Duodenal mucosa (tissue), 2 donors: ENCODE measurements at regions not wholly inside any gene's neighbourhood (a gene's known extent, or its start where the extent isn't known, plus 50 kb on each side); places are given as distances from the start of the nearest gene placed in this dataset.
"Not testable (repeated sequence)": the region's sequence is repeated elsewhere in the genome, so short reads cannot be mapped to it uniquely, and the experiment has no call there.

ENCODE experiments used
- H3K27ac ChIP-seq: one replicate; pipeline ENCODE4 v1.7.0; 2013; ENCODE audit warnings: low read depth, low read length
- H3K27me3 ChIP-seq, 2 donors: one replicate each; pipeline ENCODE4 v1.7.0; 2013; ENCODE audit warnings: low read length in 2 of 2, control low read depth in 1 of 2; ENCODE audit not compliant: insufficient read depth in 2 of 2, control insufficient read depth in 1 of 2
- H3K36me3 ChIP-seq, 2 donors: one replicate each; pipeline ENCODE4 v1.7.0; 2013; ENCODE audit warnings: low read length in 2 of 2, control low read depth in 1 of 2; ENCODE audit not compliant: insufficient read depth in 2 of 2, control insufficient read depth in 1 of 2
- H3K4me1 ChIP-seq, 2 donors: one replicate each; pipeline ENCODE4 v1.7.0; 2013; ENCODE audit warnings: low read length in 2 of 2, control low read depth in 1 of 2; ENCODE audit not compliant: insufficient read depth in 2 of 2, control insufficient read depth in 1 of 2
- H3K4me3 ChIP-seq, 2 donors: one replicate each; pipeline ENCODE4 v1.7.0; 2013; ENCODE audit warnings: low read length in 2 of 2, low read depth in 1 of 2
- H3K9ac ChIP-seq, 2 donors: one replicate each; pipeline ENCODE4 v1.7.0; 2013; ENCODE audit warnings: low read length in 2 of 2, low read depth in 1 of 2
- H3K9me3 ChIP-seq, 2 donors: one replicate each; pipeline ENCODE4 v1.7.0; 2013; ENCODE audit warnings: low read length in 2 of 2, control low read depth in 1 of 2; ENCODE audit not compliant: control insufficient read depth in 1 of 2

DNA sequence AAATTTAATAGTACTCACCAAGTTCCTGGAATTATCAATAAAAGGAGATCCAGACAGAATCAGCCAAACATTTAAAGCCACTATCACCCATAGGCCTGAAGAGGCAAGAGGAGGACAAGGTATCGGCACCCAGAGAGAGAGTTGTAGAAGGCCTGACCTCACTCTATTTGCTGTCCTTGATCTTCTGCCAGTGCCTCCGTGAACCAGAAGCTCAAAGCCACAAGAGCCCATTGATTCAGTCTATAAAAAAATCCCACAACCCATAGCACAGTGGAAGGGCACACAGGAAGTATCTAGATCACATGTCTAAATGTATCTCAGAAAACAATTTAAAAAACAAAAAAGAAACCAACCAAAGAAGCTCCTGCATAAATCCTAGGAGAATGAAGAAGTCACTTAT lies 68.6 kb upstream of the FAM174B start:
- peaks cover 0 to 3% of the 10 kb centered on the region in 2 donors for H3K4me1 ChIP-seq
- no peak overlapping the region for H3K9ac ChIP-seq
- no peaks in the 10 kb centered on the region for H3K36me3 ChIP-seq
- H3K4me3 ChIP-seq: no peak overlapping the region
- H3K27ac ChIP-seq: no peak overlapping the region
- H3K9me3 ChIP-seq: no peaks in the 10 kb centered on the region
- H3K27me3 ChIP-seq: no peaks in the 10 kb centered on the region

DNA sequence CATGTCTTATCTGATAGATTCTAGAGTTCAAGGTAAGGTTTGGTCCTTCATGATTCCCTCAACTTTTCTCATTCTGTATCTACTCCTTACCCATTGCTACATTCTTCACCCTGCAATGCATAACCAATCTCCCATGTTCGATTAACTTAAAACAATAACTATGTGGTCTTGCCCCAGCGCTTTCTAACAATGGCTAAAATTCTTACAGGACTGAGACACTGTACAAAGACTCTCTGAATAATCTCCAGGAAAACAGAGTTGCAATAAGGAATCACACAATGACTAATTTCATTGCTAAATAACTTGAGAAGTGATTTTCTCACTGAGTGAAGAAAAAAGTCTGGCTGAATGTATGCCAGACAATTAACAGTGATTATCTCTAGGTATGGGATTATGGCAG lies 69.6 kb upstream of the FAM174B start:
- Histone ChIP-seq H3K27me3 (no peaks in the 10 kb centered on the region), H3K36me3 (no peaks in the 10 kb centered on the region), H3K4me3 (no peak overlapping the region), H3K9me3 (no peaks in the 10 kb centered on the region), H3K27ac (no peak overlapping the region), H3K4me1 (peaks cover 0 to 3% of the 10 kb centered on the region in 2 donors), H3K9ac (no peak overlapping the region)

DNA sequence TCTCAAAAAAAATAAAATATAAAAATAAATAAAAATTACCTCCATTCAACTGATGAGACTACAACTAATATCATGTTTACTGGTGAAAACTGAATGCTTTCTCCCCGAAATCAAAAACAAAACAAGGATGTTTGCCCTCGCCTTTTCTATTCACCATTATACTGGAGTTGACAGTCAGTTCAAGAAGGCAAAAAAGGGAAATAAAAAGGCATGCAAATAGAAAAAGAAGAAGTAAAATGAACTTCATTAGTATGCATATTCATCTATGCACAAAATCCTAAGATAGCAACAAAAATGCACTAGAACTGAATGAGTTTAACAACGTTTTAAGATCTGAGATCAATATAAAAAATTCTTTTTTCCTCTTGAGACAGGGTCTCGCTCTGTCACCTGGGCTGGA lies 72.7 kb upstream of the FAM174B start:
- Histone ChIP-seq H3K9ac (no peak overlapping the region), H3K27me3 (no peaks in the 10 kb centered on the region), H3K9me3 (no peaks in the 10 kb centered on the region), H3K36me3 (no peaks in the 10 kb centered on the region), H3K4me1 (peaks cover 0 to 3% of the 10 kb centered on the region in 2 donors), H3K4me3 (no peak overlapping the region), H3K27ac (no peak overlapping the region)

GRCh38 chr15:92733090-92733933 lies 77.7 kb upstream of the FAM174B start:
- Histone ChIP-seq H3K9ac (peak overlapping the region in 1 of 2 donors; percentile 63), H3K4me3 (peak overlapping the region; percentile 65 to 73), H3K9me3 (no peaks in the 10 kb centered on the region), H3K27me3 (no peaks in the 10 kb centered on the region), H3K36me3 (no peaks in the 10 kb centered on the region), H3K4me1 (peaks cover 0 to 4% of the 10 kb centered on the region in 2 donors), H3K27ac (no peak overlapping the region)

DNA sequence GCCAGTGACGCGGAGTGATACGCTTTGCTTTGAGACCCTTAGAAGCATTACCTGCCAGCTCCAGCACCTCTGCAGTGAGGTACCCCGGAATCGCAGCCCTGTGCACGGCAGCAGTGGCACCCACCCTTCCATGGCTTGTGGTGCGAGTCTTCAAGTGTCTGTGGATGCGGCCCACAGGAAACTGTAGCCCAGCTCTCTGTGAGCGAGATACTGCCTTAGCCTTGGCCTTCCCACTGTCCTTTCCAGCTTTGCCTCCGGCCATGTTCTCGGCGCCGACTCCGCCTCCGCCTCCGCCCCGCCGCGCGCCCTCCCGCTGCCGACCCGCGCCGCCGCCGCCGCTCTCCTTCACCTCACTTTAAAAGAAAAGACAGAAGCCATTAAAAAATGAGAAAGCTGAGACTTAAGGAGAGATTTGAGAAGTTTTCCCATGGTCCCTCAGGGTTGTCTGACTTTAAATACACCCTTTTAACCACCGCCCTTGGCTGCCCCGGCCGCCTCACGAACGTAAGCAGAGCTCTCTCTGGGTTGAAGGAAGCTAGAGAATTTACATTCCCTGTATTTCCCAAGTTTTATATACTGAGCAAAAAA lies 78.5 kb upstream of the FAM174B start:
- Histone ChIP-seq H3K9me3 (no peaks in the 10 kb centered on the region), H3K4me1 (peaks cover 0 to 4% of the 10 kb centered on the region in 2 donors), H3K36me3 (no peaks in the 10 kb centered on the region), H3K9ac (peak overlapping the region in 1 of 2 donors; percentile 63), H3K27ac (no peak overlapping the region), H3K27me3 (no peaks in the 10 kb centered on the region), H3K4me3 (peak overlapping the region; percentile 65 to 73)

DNA sequence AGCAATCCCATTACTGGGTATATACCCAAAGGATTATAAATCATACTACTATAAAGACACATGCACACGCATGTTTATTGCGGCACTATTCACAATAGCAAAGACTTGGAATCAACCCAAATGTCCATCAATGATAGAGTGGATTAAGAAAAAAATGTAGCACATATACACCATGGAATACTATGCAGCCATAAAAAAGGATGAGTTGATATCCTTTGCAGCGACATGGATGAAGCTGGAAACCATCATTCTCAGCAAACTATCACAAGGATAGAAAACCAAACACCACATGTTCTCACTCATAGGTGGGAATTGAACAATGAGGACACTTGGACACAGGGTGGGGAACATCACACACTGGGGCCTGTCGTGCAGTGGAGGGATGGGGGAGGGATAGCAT lies 83.7 kb upstream of the FAM174B start:
- not testable (repeated sequence) for H3K4me1 ChIP-seq, H3K9ac ChIP-seq, H3K27me3 ChIP-seq, H3K36me3 ChIP-seq, H3K4me3 ChIP-seq, H3K9me3 ChIP-seq, H3K27ac ChIP-seq

- Histone ChIP-seq H3K27ac (no peak overlapping the region), H3K9ac (no peak overlapping the region), H3K4me3 (no peak overlapping the region), H3K27me3 (no peaks in the 10 kb centered on the region), H3K9me3 (no peaks in the 10 kb centered on the region), H3K4me1 (no peaks in the 10 kb centered on the region), H3K36me3 (no peaks in the 10 kb centered on the region)
Measured at GRCh38 chr15:92745845-92746271, 90.3 kb upstream of the FAM174B start.

DNA sequence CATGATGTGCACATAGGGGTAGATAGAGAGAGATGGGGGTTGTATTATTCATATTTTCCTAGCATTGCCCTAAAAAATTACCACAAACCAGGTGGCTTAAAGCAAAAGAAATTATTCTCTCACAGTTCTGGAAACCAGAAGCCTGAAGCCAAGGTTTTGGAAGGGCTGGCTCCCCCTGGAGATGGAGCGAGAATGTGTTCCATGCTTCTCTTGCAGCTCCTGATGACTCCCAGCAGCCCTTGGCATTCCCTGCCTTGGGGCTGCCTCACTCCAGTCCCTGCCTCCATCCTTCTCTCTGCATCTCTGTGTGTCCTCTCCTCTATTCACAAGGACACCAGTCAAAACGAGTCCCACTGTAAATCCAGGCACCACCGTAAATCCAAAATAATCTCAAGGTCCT lies 91.5 kb upstream of the FAM174B start:
- Histone ChIP-seq H3K4me3 (no peak overlapping the region), H3K36me3 (no peaks in the 10 kb centered on the region), H3K27ac (no peak overlapping the region), H3K27me3 (no peaks in the 10 kb centered on the region), H3K9me3 (no peaks in the 10 kb centered on the region), H3K4me1 (no peaks in the 10 kb centered on the region), H3K9ac (no peak overlapping the region)

DNA sequence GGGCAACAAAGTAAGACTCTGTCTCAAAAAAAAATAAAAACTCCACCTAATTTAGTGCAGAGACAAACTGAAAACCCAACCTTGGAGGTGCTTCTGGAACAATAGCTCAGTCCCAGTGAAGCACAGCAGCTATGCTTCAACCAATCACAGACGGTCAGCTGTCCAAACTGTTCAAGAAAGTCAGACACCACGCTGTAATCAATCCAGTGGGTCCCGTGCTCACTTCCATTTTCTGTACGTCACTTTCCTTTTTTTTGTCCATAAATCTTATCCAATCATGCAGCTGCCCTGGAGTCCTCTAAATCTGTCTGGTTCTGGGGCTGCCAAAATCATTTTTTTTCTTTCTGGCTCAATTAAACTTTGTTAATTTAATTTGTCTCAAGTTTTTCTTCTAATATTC lies 93.6 kb upstream of the FAM174B start:
- Histone ChIP-seq H3K4me1 (no peaks in the 10 kb centered on the region), H3K36me3 (no peaks in the 10 kb centered on the region), H3K9ac (no peak overlapping the region), H3K4me3 (no peak overlapping the region), H3K27me3 (no peaks in the 10 kb centered on the region), H3K27ac (no peak overlapping the region), H3K9me3 (no peaks in the 10 kb centered on the region)

DNA sequence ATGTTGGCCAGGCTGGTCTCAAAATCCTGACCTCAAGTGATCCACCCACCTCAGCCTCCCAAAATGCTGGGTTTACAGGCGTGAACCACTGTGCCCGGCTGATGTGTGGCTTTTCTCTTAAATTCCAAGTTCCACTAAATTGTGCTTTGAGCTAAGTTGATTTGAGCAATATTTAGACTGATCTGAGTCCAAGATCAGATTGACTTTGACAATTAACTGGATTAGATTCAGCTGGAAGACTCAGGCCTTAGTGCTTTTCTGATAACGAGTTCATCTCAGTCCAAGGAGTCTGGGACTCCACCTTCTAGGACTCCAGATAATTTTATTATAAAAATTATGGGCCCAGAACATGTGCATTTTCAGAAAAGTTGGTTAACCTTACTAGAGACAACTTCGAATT lies 94.4 kb upstream of the FAM174B start:
- Histone ChIP-seq H3K4me1 (no peaks in the 10 kb centered on the region), H3K9ac (no peak overlapping the region), H3K27ac (no peak overlapping the region), H3K9me3 (no peaks in the 10 kb centered on the region), H3K27me3 (no peaks in the 10 kb centered on the region), H3K36me3 (no peaks in the 10 kb centered on the region), H3K4me3 (no peak overlapping the region)
